Spinal cord (tissue), 9 donors: ENCODE measurements at regions not wholly inside any gene's neighbourhood (a gene's known extent, or its start where the extent isn't known, plus 50 kb on each side); places are given as distances from the start of the nearest gene placed in this dataset.
"Not testable (repeated sequence)": the region's sequence is repeated elsewhere in the genome, so short reads cannot be mapped to it uniquely, and the experiment has no call there.

ENCODE experiments used
- DNase-seq, 6 donors: peaks; one replicate each; pipeline versions ENCODE4 v3.0.0 to v3.0.0-alpha.2; 2013 to 2015; ENCODE audit warnings: low spot score in 6 of 6, low read depth in 4 of 6
- H3K27ac ChIP-seq: one replicate; pipeline ENCODE4 v1.5.1; 2013; ENCODE audit warnings: low read depth, low read length, control low read depth
- H3K27me3 ChIP-seq: one replicate; pipeline ENCODE4 v1.6.1; 2013; ENCODE audit warnings: low read length; ENCODE audit not compliant: control insufficient read depth, insufficient read depth
- H3K36me3 ChIP-seq: one replicate; pipeline ENCODE4 v1.6.1; 2013; ENCODE audit warnings: low read length; ENCODE audit not compliant: control insufficient read depth, insufficient read depth
- H3K4me1 ChIP-seq: one replicate; pipeline ENCODE4 v1.6.1; 2013; ENCODE audit warnings: low read length; ENCODE audit not compliant: control insufficient read depth, insufficient read depth
- H3K4me3 ChIP-seq: one replicate; pipeline ENCODE4 v1.5.1; 2013; ENCODE audit warnings: low read depth, low read length, control low read depth
- H3K9me3 ChIP-seq: one replicate; pipeline ENCODE4 v1.6.1; 2013; ENCODE audit warnings: low read length; ENCODE audit not compliant: control insufficient read depth, insufficient read depth
- WGBS: methylation state at CpG from one replicate; pipeline ENCODE4 v1.1.5; 2013; ENCODE audit warnings: missing lambda C conversion rate; ENCODE audit not compliant: insufficient coverage; 5-methylcytosine and 5-hydroxymethylcytosine counted together
- donor health status: healthy.

- no peak for DNase-seq
- H3K36me3 ChIP-seq, result no peaks in the 10 kb centered on the region
- no peaks in the 10 kb centered on the region for H3K4me1 ChIP-seq
- H3K4me3 ChIP-seq, result no peak overlapping the region
- H3K27ac ChIP-seq, result no peak overlapping the region
- H3K9me3 ChIP-seq, result no peaks in the 10 kb centered on the region
- no peaks in the 10 kb centered on the region for H3K27me3 ChIP-seq
- 41% methylated on average over 5 of the region's 7 CpGs for WGBS
These were observed 110.3 kb upstream of the ABCC4 start for GRCh38 chr13:95411428-95412040.

DNA sequence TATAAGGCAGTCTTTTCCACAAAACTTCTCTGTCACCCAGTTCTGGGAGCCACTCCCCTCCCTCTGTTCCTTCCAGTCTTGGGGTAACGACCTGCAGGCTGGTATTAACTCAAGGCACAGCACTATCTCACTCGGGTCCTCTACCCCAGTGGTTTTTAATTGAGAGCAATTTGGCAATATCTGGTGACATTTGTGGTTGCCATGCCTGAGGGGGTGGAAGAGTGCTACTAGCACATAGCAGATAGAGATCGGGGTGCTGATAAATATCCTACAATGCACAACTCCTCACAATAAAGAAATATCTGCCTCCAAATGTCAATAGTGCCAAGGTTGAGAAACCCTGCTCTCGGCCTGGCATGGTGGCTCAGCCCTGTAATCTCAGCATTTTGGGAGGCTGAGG is 117.7 kb upstream of the ABCC4 start:
- Histone ChIP-seq H3K4me3 (no peak overlapping the region), H3K36me3 (no peaks in the 10 kb centered on the region), H3K27me3 (no peaks in the 10 kb centered on the region), H3K4me1 (no peaks in the 10 kb centered on the region), H3K9me3 (no peaks in the 10 kb centered on the region), H3K27ac (no peak overlapping the region)
- no peak for DNase-seq
- 100% methylated on average over 1 of the region's 4 CpGs for WGBS

GRCh38 chr13:95420501-95420900 is 119.2 kb upstream of the ABCC4 start:
- Histone ChIP-seq H3K4me3 (no peak overlapping the region), H3K36me3 (no peaks in the 10 kb centered on the region), H3K9me3 (no peaks in the 10 kb centered on the region), H3K27me3 (no peaks in the 10 kb centered on the region), H3K27ac (no peak overlapping the region), H3K4me1 (no peaks in the 10 kb centered on the region)
- WGBS, result 100% methylated on average over 1 of the region's 8 CpGs
- DNase-seq, result no peak

GRCh38 chr13:95426631-95427030 is 125.4 kb upstream of the ABCC4 start:
- H3K27me3 ChIP-seq, result no peaks in the 10 kb centered on the region
- WGBS, result no CpG with 5 or more reads among the region's 6 CpGs
- no peaks in the 10 kb centered on the region for H3K36me3 ChIP-seq
- no peak for DNase-seq
- H3K27ac ChIP-seq, result no peak overlapping the region
- H3K9me3 ChIP-seq, result no peaks in the 10 kb centered on the region
- H3K4me1 ChIP-seq, result no peaks in the 10 kb centered on the region
- no peak overlapping the region for H3K4me3 ChIP-seq

- not testable (repeated sequence) for H3K27ac ChIP-seq, H3K27me3 ChIP-seq, DNase-seq, H3K4me1 ChIP-seq, H3K4me3 ChIP-seq, H3K36me3 ChIP-seq, H3K9me3 ChIP-seq
- no CpG with 5 or more reads among the region's 6 CpGs for WGBS
These were observed 122.0 kb upstream of the CLDN10 start for GRCh38 chr13:95430525-95430924.

GRCh38 chr13:95432141-95432540 is 120.4 kb upstream of the CLDN10 start:
- Histone ChIP-seq H3K4me3 (no peak overlapping the region), H3K27ac (no peak overlapping the region), H3K4me1 (no peaks in the 10 kb centered on the region), H3K36me3 (no peaks in the 10 kb centered on the region), H3K27me3 (no peaks in the 10 kb centered on the region), H3K9me3 (no peaks in the 10 kb centered on the region)
- 86% methylated on average over 1 of the region's 4 CpGs for WGBS
- DNase-seq, result no peak

DNA sequence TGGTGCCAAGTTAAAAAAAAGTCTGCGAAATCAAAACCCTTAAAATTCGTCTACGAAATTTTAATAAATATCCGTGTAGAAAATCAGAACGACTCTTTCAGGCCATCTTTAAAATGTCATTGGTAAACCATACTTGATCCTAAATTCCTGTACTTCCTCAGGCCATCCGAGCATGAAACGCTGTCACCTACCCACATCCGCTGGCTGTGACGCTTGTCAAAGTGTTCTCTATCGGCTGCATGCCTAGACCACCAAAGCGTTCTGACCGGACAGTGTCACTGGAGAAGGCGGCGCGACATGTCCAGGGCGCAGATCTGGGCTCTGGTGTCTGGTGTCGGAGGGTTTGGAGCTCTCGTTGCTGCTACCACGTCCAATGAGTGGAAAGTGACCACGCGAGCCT is 119.0 kb upstream of the CLDN10 start:
- Histone ChIP-seq H3K27ac (no peak overlapping the region), H3K4me1 (no peaks in the 10 kb centered on the region), H3K36me3 (no peaks in the 10 kb centered on the region), H3K27me3 (no peaks in the 10 kb centered on the region), H3K4me3 (no peak overlapping the region), H3K9me3 (no peaks in the 10 kb centered on the region)
- WGBS, result 92% methylated on average over 21 of the region's 21 CpGs
- DNase-seq, result no peak

- Histone ChIP-seq H3K27ac (no peak overlapping the region), H3K9me3 (no peaks in the 10 kb centered on the region), H3K4me3 (no peak overlapping the region), H3K36me3 (no peaks in the 10 kb centered on the region), H3K27me3 (no peaks in the 10 kb centered on the region), H3K4me1 (no peaks in the 10 kb centered on the region)
- DNase-seq, result no peak
These were observed 118.4 kb upstream of the CLDN10 start for GRCh38 chr13:95434111-95434510.

GRCh38 chr13:95437561-95437960 is 115.0 kb upstream of the CLDN10 start:
- Histone ChIP-seq H3K4me1 (no peaks in the 10 kb centered on the region), H3K27me3 (no peaks in the 10 kb centered on the region), H3K9me3 (no peaks in the 10 kb centered on the region), H3K36me3 (no peaks in the 10 kb centered on the region), H3K4me3 (no peak overlapping the region), H3K27ac (no peak overlapping the region)
- 94% methylated on average over 6 of the region's 7 CpGs for WGBS
- no peak for DNase-seq

GRCh38 chr13:95438297-95438696 is 114.2 kb upstream of the CLDN10 start:
- H3K4me3 ChIP-seq, result no peak overlapping the region
- no peaks in the 10 kb centered on the region for H3K4me1 ChIP-seq
- no peaks in the 10 kb centered on the region for H3K27me3 ChIP-seq
- no peaks in the 10 kb centered on the region for H3K36me3 ChIP-seq
- WGBS, result no CpG with 5 or more reads among the region's 1 CpG
- no peaks in the 10 kb centered on the region for H3K9me3 ChIP-seq
- no peak for DNase-seq
- no peak overlapping the region for H3K27ac ChIP-seq
